IPS-20b (cell line): ENCODE measurements at regions not wholly inside any gene's neighbourhood (a gene's known extent, or its start where the extent isn't known, plus 50 kb on each side); places are given as distances from the start of the nearest gene placed in this dataset.
"Not testable (repeated sequence)": the region's sequence is repeated elsewhere in the genome, so short reads cannot be mapped to it uniquely, and the experiment has no call there.

Experiments
- H3K27ac ChIP-seq: one replicate; pipeline ENCODE4 v1.5.1; 2013; ENCODE audit warnings: low read length
- H3K27me3 ChIP-seq: 2 replicates; pipeline ENCODE4 v1.6.1; 2013; ENCODE audit warnings: mild to moderate bottlenecking, low read length, inconsistent platforms; ENCODE audit not compliant: insufficient read depth
- H3K36me3 ChIP-seq: 2 replicates; pipeline ENCODE4 v1.6.1; 2013; ENCODE audit warnings: low read depth, mild to moderate bottlenecking, inconsistent platforms, low read length, moderate library complexity; ENCODE audit not compliant: insufficient read depth
- H3K4me1 ChIP-seq: 2 replicates; pipeline ENCODE4 v1.6.1; 2013; ENCODE audit warnings: mild to moderate bottlenecking, control low read depth, inconsistent platforms, low read length, moderate library complexity; ENCODE audit not compliant: insufficient read depth
- H3K4me3 ChIP-seq: 2 replicates; pipeline ENCODE4 v1.5.1; 2013; ENCODE audit warnings: mild to moderate bottlenecking, low read length, inconsistent platforms
- H3K9ac ChIP-seq: 2 replicates; pipeline ENCODE4 v1.6.1; 2013; ENCODE audit warnings: low read depth, mild to moderate bottlenecking, inconsistent platforms, low read length, moderate library complexity
- H3K9me3 ChIP-seq: 2 replicates; pipeline ENCODE4 v1.6.1; 2013; ENCODE audit warnings: mild to moderate bottlenecking, low read depth, low read length, inconsistent platforms; ENCODE audit not compliant: insufficient read depth

DNA sequence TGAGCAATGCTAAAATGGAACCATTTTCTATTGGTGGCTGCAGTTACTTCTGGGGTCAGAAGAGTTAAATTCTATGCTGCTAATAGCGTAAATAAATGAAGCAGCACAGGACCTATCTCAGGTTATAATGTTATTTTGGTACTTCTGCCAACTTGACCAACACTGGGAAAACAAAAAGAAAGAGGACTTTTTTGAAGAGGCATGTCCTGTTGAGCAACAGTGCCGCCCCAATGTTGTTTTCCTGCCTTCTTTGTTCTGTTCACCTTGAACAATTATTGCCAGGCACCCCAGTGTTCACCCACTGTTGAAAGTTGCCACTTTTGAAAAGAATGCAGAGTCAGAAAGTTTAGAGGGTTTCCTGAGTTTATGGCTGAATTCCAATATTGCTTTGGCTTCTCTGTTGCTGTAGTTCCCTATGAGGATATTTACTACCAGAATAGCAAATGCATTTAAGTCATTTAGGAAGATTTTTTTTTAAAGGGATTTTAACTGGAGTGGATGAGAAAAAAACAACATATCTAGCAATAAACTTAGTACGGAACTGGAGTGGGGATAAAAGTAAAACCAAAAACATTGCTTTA, 679.0 kb upstream of the DPPA4 start:
- no peaks in the 10 kb centered on the region for H3K27me3 ChIP-seq
- H3K27ac ChIP-seq, result peak overlapping the region; percentile 36
- H3K9ac ChIP-seq, result no peak overlapping the region; the same call in 1 of the 2 replicates
- 0 out of 2 replicates have a peak overlapping the region, but pooled peaks have one; percentile 3 for H3K4me3 ChIP-seq
- no peaks in the 10 kb centered on the region for H3K9me3 ChIP-seq
- peaks cover 33% of the 10 kb centered on the region for H3K4me1 ChIP-seq
- no peaks in the 10 kb centered on the region for H3K36me3 ChIP-seq

DNA sequence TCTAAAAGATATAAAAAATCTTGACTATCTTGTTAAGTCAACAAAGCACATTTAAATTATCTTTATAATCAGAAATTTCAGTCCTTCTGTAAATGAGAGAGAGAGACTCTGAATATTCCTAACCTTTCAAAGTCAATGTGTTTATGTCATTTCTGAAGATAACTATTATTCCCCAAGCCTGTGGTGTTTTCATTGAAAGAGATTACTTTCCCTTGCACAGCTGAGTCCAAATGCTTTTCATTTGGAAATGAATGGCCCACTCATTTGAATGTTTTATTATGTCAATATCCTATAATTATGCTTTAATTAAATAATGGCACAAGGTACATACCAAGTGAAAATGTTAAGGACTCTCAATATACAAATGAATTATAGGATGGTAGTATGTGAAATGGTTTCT, 680.0 kb upstream of the DPPA4 start:
- H3K4me1 ChIP-seq, result peaks cover 33% of the 10 kb centered on the region
- no peaks in the 10 kb centered on the region for H3K27me3 ChIP-seq
- no peaks in the 10 kb centered on the region for H3K36me3 ChIP-seq
- H3K4me3 ChIP-seq, result no peak overlapping the region
- H3K9ac ChIP-seq, result no peak overlapping the region
- H3K27ac ChIP-seq, result no peak overlapping the region
- no peaks in the 10 kb centered on the region for H3K9me3 ChIP-seq

DNA sequence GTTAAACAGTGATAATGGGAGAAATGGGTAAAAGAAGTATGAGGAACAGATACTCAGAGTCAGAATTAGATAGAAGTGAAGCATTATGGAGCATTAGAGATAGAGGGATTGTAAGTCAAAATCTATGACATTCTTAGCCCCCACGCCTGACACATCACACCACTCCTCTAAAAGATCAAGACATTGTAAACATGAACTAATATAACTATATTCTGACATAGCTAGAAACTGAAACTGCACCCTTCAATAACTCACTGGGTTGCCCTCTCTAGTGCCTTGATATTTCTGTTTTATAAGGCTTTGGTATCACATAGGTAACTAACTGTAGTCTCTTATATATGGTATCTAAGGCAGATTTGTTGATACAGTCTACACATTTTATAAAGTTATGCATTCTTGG, 684.3 kb upstream of the DPPA4 start:
- Histone ChIP-seq H3K27ac (no peak overlapping the region), H3K9ac (no peak overlapping the region), H3K4me1 (peaks cover 22% of the 10 kb centered on the region), H3K27me3 (no peaks in the 10 kb centered on the region), H3K4me3 (no peak overlapping the region), H3K9me3 (peaks cover 5% of the 10 kb centered on the region; the same call in 1 of the 2 replicates), H3K36me3 (no peaks in the 10 kb centered on the region)

DNA sequence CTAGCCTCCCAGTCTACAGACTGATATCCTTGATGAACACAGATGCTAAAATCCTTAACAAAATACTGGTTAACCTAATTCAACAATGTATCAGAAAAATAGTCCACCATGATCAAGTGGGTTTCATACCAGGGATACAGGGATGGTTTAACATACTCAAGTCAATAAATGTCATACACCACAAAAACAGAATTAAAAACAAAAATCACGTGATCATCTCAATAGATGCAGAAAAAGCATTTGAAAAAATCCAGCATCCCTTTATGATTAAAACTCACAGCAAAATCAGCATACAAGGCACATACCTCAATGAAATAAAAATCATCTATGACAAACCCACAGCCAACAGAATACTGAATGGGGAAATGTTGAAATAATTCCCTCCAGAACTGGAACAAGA, 685.7 kb upstream of the DPPA4 start:
- H3K27ac ChIP-seq, H3K4me1 ChIP-seq, H3K4me3 ChIP-seq, H3K27me3 ChIP-seq, H3K36me3 ChIP-seq, H3K9ac ChIP-seq, H3K9me3 ChIP-seq: not testable (repeated sequence)

DNA sequence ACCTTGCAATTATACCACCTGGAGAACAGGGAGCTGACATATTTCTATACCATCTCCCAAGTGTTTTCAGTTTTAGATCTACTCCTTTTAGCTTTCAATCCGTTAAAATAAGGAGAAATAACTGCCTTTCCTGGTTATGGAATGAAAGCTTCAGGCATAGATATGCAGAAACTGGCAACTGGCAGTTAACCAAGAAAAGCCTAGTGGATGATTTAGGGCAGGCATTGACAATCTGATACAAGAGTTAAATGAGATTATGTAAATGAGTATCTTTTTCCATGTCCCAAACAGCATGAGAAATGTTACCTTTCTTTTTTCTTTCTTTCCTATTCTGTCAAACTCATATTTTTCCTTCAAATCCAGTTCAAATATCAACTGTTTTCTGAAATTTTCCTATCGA, 689.1 kb upstream of the DPPA4 start:
- no peaks in the 10 kb centered on the region for H3K36me3 ChIP-seq
- no peak overlapping the region for H3K4me3 ChIP-seq
- no peaks in the 10 kb centered on the region for H3K27me3 ChIP-seq
- no peaks in the 10 kb centered on the region for H3K4me1 ChIP-seq
- no peak overlapping the region for H3K9ac ChIP-seq
- H3K27ac ChIP-seq, result no peak overlapping the region
- peaks cover 5% of the 10 kb centered on the region; the same call in 1 of the 2 replicates for H3K9me3 ChIP-seq

DNA sequence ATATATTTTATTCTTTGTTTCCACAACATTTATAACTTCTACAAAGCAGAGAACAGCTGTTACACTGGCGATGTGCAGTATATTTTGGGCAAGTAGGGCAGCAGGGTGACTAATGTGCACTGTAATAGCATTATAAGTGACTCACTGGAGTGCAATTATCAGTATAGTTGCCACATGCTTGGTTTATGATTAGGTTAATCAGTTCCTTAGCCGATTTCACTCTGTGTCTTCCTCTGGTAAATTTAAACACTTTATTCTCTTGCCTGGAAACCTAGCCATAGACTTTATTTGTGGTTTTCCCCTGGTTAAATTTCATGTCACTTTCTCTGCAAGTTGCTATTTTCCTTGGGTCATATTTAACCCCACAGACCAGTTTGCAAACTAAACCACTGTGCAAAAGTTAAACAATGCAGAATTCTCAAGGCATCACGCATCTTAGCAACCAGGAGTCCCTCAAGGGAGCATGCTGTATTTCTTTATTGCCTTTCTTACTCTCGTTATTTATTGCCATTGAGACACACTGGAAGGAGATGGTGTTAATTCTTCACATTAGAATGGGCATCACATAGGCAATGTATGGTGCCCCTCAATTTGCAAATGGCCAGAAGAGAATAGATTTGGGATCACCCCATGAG, 690.2 kb upstream of the DPPA4 start:
- H3K27me3 ChIP-seq, result no peaks in the 10 kb centered on the region

DNA sequence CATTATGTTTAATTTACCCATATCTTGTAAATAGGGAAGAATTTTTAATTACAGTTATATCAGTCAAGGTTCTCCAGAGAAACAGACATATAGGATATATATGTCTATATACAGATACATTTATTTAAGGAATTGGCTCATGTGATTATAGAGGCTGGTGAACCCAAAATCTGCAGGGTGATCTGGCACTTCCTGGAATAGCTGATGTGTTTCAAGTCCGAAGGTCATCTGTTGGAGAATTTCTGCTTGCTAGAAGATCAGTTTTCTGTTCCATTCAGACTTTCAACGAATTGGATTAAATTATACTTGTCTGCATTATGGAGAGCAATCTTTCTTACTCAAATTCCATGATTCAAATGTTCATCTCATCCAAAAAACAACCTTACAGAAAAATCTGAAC, 694.6 kb upstream of the DPPA4 start:
- H3K4me3 ChIP-seq, result no peak overlapping the region
- no peak overlapping the region for H3K9ac ChIP-seq
- H3K36me3 ChIP-seq, result no peaks in the 10 kb centered on the region
- no peak overlapping the region for H3K27ac ChIP-seq
- H3K27me3 ChIP-seq, result no peaks in the 10 kb centered on the region
- H3K9me3 ChIP-seq, result no peaks in the 10 kb centered on the region
- H3K4me1 ChIP-seq, result no peaks in the 10 kb centered on the region

More for the DNA sequence above, 690.2 kb upstream of the DPPA4 start:
- H3K4me3 ChIP-seq, result no peak overlapping the region
- no peak overlapping the region for H3K27ac ChIP-seq
- no peak overlapping the region for H3K9ac ChIP-seq
- H3K4me1 ChIP-seq, result no peaks in the 10 kb centered on the region
- no peaks in the 10 kb centered on the region for H3K36me3 ChIP-seq
- peaks cover 5% of the 10 kb centered on the region; the same call in 1 of the 2 replicates for H3K9me3 ChIP-seq

DNA sequence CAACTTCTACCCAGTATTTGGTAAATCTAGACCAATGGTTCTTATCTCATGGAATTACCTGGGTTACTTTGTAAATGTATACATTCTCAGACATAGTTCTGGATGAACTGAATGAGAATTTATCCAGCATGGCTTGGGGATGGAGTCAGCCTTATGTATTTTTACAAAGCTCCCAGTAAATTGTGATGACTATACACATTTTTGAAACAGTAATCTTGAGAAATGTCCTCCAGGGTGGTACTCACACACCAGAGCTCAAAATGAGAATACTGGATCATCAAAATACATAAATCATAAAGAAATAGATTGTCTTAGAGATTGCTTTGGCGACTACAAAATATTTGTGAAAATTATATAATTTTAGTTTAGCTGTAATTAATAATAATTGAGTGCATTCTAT, 722.1 kb upstream of the DPPA4 start:
- Histone ChIP-seq H3K4me1 (no peaks in the 10 kb centered on the region), H3K27me3 (no peaks in the 10 kb centered on the region), H3K27ac (no peak overlapping the region), H3K36me3 (no peaks in the 10 kb centered on the region), H3K9ac (no peak overlapping the region), H3K9me3 (no peaks in the 10 kb centered on the region), H3K4me3 (no peak overlapping the region)

DNA sequence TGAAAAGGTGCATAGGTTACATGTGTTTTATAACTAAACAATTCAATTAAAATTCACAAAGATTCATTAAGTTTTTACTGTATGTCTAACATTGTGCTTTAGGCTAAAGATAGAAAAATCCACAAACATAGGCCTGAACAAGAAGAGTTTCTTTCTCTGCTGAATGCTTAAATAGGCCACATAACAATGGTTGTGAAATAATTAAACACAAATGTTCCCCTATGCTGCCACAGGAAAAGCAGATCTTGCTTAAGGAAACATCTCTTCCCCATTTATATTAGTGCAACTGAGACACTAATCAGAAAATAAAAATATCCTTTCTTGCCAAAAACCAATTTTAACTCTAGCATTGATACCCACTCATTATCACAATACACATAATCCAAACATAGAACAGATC, 725.4 kb upstream of the DPPA4 start:
- Histone ChIP-seq H3K9ac (no peak overlapping the region), H3K27ac (no peak overlapping the region), H3K9me3 (no peaks in the 10 kb centered on the region), H3K36me3 (no peaks in the 10 kb centered on the region), H3K4me3 (no peak overlapping the region), H3K27me3 (no peaks in the 10 kb centered on the region), H3K4me1 (no peaks in the 10 kb centered on the region)

DNA sequence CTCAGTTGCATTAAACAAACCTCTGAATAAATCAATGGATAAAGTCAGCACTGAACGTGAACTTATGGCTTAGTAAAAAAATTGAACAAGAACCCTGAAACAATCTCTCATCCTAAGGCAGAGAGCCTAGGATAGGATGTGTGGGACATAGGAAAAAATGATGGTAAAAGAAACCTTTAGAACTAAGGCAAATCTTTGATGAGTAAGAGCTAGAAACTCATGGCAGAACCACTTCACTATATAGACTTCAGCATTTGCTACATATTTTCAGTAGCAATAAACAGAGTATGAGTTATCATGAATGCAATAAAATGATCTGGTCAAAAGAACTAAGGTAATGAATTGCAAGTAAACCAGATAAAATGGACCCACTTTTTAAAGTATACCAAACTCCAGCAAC, 725.8 kb upstream of the DPPA4 start:
- H3K9ac ChIP-seq, result no peak overlapping the region
- no peaks in the 10 kb centered on the region for H3K4me1 ChIP-seq
- H3K4me3 ChIP-seq, result no peak overlapping the region
- H3K36me3 ChIP-seq, result no peaks in the 10 kb centered on the region
- no peak overlapping the region for H3K27ac ChIP-seq
- no peaks in the 10 kb centered on the region for H3K9me3 ChIP-seq
- H3K27me3 ChIP-seq, result no peaks in the 10 kb centered on the region

DNA sequence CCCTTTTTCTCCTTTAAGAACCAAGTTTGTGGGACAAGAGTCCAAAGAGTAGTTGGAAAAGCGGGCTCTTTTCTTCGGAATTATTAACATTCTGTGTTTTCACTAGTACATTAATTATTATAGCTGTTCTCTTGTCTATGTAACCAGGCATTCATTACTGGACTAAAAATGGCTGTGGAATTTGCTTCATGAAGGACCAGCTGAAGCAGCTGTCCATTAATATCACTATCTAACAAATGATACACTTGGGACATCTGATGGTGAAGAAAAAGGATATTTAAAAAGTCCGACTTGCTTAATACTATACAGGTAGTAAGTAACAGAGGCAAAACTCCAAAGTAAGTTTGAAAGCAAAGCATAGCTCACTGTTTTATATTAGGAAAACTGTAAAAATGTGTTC, 728.9 kb upstream of the DPPA4 start:
- H3K9ac ChIP-seq, result no peak overlapping the region
- H3K27ac ChIP-seq, result no peak overlapping the region
- H3K27me3 ChIP-seq, result no peaks in the 10 kb centered on the region
- no peak overlapping the region for H3K4me3 ChIP-seq
- no peaks in the 10 kb centered on the region; the same call in 1 of the 2 replicates for H3K9me3 ChIP-seq
- no peaks in the 10 kb centered on the region for H3K4me1 ChIP-seq
- no peaks in the 10 kb centered on the region for H3K36me3 ChIP-seq

DNA sequence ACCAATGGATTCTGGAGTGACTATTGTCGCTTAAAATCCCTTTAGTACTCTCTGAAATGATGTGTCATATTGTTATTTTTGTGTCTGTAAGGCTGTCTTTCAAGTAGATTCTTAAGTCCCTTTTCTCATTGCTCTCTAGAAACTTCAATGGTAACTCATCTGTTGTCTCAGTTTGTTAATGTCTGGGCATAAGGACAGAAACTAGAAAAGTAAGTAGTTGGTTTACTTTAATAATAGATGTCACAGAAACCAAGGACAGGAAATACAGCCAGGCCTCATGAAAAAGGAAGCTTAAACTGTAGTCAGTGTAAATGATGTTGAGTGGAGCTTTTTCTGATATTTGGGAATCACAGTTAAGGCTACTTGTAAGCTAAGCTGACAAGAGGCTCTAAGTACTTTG, 730.2 kb upstream of the DPPA4 start:
- peaks cover 12% of the 10 kb centered on the region; the same call in 1 of the 2 replicates for H3K9me3 ChIP-seq
- H3K27me3 ChIP-seq, result no peaks in the 10 kb centered on the region
- no peak overlapping the region for H3K4me3 ChIP-seq
- H3K4me1 ChIP-seq, result no peaks in the 10 kb centered on the region
- no peak overlapping the region for H3K27ac ChIP-seq
- no peaks in the 10 kb centered on the region for H3K36me3 ChIP-seq
- no peak overlapping the region for H3K9ac ChIP-seq
